K562 (cell line): ENCODE measurements at regions not wholly inside any gene's neighbourhood (a gene's known extent, or its start where the extent isn't known, plus 50 kb on each side); places are given as distances from the start of the nearest gene placed in this dataset.
A peak's percentile ranks its signal among the peaks of the same experiment; 100 is the strongest.

Source experiments
- ATAC-seq: fragments of 200-7000 bp; cut with Tn5 transposase; 3 replicates; pipeline ENCODE4 v1.9.1; 2020; ENCODE audit warnings: moderate library complexity
- BruUV-seq: library from RNA; stranded (reverse); fragments of 400-500 nt; replicated peaks from 2 replicates; lab custom pipeline; 2021; lab: Mats Ljungman, UMichigan
- CTCF ChIA-PET: fragments of 300-600 bp; formaldehyde crosslinking; extraction: SDS; loops from one replicate; lab custom pipeline; 2021; ENCODE audit warnings: low intra/inter-chr PET ratio; lab: Yijun Ruan, JAX
- POLR2A ChIA-PET: fragments of 300-600, 350-650 bp; sonication (Branson Sonifier 250); formaldehyde crosslinking; extraction: SDS; loops from one replicate; lab custom pipeline; 2021; ENCODE audit warnings: antibody characterized with exemption, inconsistent platforms; lab: Yijun Ruan, JAX
- DNase-seq, 4 experiments: peaks; one replicate each; pipeline versions ENCODE4 v3.0.0 to v3.0.0-alpha.2; 2011 to 2018; ENCODE audit warnings: low spot score in 3 of 4, mixed read lengths in 3 of 4; ENCODE audit errors: extremely low read depth in 1 of 4
- FAIRE-seq: peaks from 2 replicates; lab custom pipeline; 2011; peaks lifted over from hg19 to GRCh38; lab: Jason Lieb, UNC
- H2AFZ ChIP-seq: 2 replicates; pipeline ENCODE4 v1.6.0; 2011; ENCODE audit warnings: low read depth, low read length, control low read depth, inconsistent platforms
- H3K27ac ChIP-seq: fragments of 200-600 bp; 3 replicates; pipeline ENCODE4 v1.8.0; 2011; ENCODE audit warnings: low read depth, mild to moderate bottlenecking, control low read depth, inconsistent platforms, low read length, moderate library complexity, mixed read lengths; ENCODE audit errors: extremely low read depth
- H3K27me3 ChIP-seq, 2 experiments: fragments of 300-600 bp in 1 of 2; 2 replicates in 1 of 2; 3 replicates in 1 of 2; pipeline versions ENCODE4 v1.6.0 to v1.8.0; 2011; ENCODE audit warnings: inconsistent platforms in 2 of 2, low read length in 2 of 2, mild to moderate bottlenecking in 1 of 2, mixed read lengths in 1 of 2, moderate library complexity in 1 of 2; ENCODE audit not compliant: control insufficient read depth in 2 of 2, insufficient read depth in 2 of 2
- H3K36me3 ChIP-seq: fragments of 300-600 bp; 3 replicates; pipeline ENCODE4 v1.8.0; 2011; ENCODE audit warnings: mild to moderate bottlenecking, low read length, inconsistent platforms; ENCODE audit not compliant: control insufficient read depth, insufficient read depth
- H3K4me1 ChIP-seq, 2 experiments: fragments of 200-600 bp in 1 of 2; replicated peaks in 1 of 2; 2 replicates in 1 of 2; 3 replicates in 1 of 2; pipeline versions ENCODE4 v1.5.1 to v1.8.0; 2011; ENCODE audit warnings: inconsistent platforms in 2 of 2, low read length in 2 of 2, mild to moderate bottlenecking in 1 of 2, mixed read lengths in 1 of 2, moderate library complexity in 1 of 2; ENCODE audit not compliant: control insufficient read depth in 2 of 2, insufficient read depth in 2 of 2
- H3K4me2 ChIP-seq: 2 replicates; pipeline ENCODE4 v1.6.1; 2011; ENCODE audit warnings: low read length, control low read depth, inconsistent platforms, mixed read lengths; ENCODE audit not compliant: insufficient read depth
- H3K4me3 ChIP-seq: fragments of 200-600 bp; sonication (generic), shearing (Covaris generic); 2 replicates; pipeline ENCODE4 v1.5.1; 2016; ENCODE audit warnings: control low read depth, inconsistent platforms
- H3K79me2 ChIP-seq: fragments of 200-600 bp; 3 replicates; pipeline ENCODE4 v1.8.0; 2011; ENCODE audit warnings: low read length, inconsistent platforms; ENCODE audit not compliant: control insufficient read depth, insufficient read depth
- H3K9ac ChIP-seq, 2 experiments: 2 replicates each; pipeline versions ENCODE4 v1.6.0 to v1.6.1; 2011; ENCODE audit warnings: low read depth in 2 of 2, low read length in 2 of 2, control low read depth in 1 of 2, inconsistent platforms in 1 of 2, mild to moderate bottlenecking in 1 of 2, mixed read lengths in 1 of 2; ENCODE audit not compliant: insufficient read depth in 1 of 2
- H3K9me1 ChIP-seq: one replicate; pipeline ENCODE4 v1.6.0; 2011; ENCODE audit warnings: inconsistent platforms, mild to moderate bottlenecking, low read length, moderate library complexity; ENCODE audit not compliant: control insufficient read depth, insufficient read depth
- H3K9me3 ChIP-seq: replicated peaks from 2 replicates; pipeline ENCODE4 v1.5.1; 2011; ENCODE audit warnings: low read depth, low read length, inconsistent platforms; ENCODE audit not compliant: control insufficient read depth, insufficient read depth
- H4K20me1 ChIP-seq: replicated peaks from 2 replicates; pipeline ENCODE4 v1.6.1; 2011; ENCODE audit warnings: low read length, inconsistent platforms, mixed read lengths; ENCODE audit not compliant: control insufficient read depth, insufficient read depth
- DEAF1 ChIP-seq: fragments of 450-650 bp; formaldehyde crosslinking; IDR thresholded peaks from 2 replicates; pipeline ENCODE4 v1.4.0; 2020; ENCODE audit warnings: mild to moderate bottlenecking, moderate library complexity
- ESRRA ChIP-seq: fragments of 450-650 bp; IDR thresholded peaks from 2 replicates; pipeline ENCODE4 v1.6.1; 2014; ENCODE audit warnings: low read depth, mild to moderate bottlenecking, moderate library complexity, borderline replicate concordance
- THRB ChIP-seq: fragments of 450-650 bp; formaldehyde crosslinking; conservative IDR thresholded peaks from 2 replicates; pipeline ENCODE4 v1.4.0; 2022; ENCODE audit warnings: mild to moderate bottlenecking, missing genetic modification characterization
- ZNF561 ChIP-seq: fragments of 450-650 bp; formaldehyde crosslinking; conservative IDR thresholded peaks from 2 replicates; pipeline ENCODE4 v1.4.0; 2020; ENCODE audit warnings: mild to moderate bottlenecking, moderate library complexity
- WGBS: fragments of 100-300 bp; shearing (Covaris generic); methylation state at CpG from one replicate; pipeline ENCODE4 v1.1.6; 2016; ENCODE audit warnings: low coverage, mixed read lengths; ENCODE audit not compliant: insufficient coverage; ENCODE audit errors: missing lambda C conversion rate; 5-methylcytosine and 5-hydroxymethylcytosine counted together
- in situ Hi-C: fragments of 300-500 bp; cut with MboI; formaldehyde crosslinking; loops from 4 replicates; pipeline ENCODE4 v1.15.0; 2018; ENCODE audit warnings: inconsistent platforms, mixed read lengths
- intact Hi-C: fragments of 100-400 bp; cut with micrococcal nuclease; formaldehyde crosslinking; loops from 2 replicates; pipeline ENCODE4 v1.14.2; 2022
- TF ChIP-seq, protein P1 (sequence below): fragments of 450-650 bp; IDR thresholded peaks from 2 replicates; pipeline ENCODE4 v1.6.1; 2016; ENCODE audit warnings: mild to moderate bottlenecking
- TF ChIP-seq, protein P2 (sequence below), 2 experiments: fragments of 450-650 bp; formaldehyde crosslinking in 1 of 2; IDR thresholded peaks; 2 replicates each; pipeline versions ENCODE4 v1.4.0 to v1.6.1; 2014 to 2020; ENCODE audit warnings: mild to moderate bottlenecking in 2 of 2, borderline replicate concordance in 1 of 2, low read depth in 1 of 2

DNA sequence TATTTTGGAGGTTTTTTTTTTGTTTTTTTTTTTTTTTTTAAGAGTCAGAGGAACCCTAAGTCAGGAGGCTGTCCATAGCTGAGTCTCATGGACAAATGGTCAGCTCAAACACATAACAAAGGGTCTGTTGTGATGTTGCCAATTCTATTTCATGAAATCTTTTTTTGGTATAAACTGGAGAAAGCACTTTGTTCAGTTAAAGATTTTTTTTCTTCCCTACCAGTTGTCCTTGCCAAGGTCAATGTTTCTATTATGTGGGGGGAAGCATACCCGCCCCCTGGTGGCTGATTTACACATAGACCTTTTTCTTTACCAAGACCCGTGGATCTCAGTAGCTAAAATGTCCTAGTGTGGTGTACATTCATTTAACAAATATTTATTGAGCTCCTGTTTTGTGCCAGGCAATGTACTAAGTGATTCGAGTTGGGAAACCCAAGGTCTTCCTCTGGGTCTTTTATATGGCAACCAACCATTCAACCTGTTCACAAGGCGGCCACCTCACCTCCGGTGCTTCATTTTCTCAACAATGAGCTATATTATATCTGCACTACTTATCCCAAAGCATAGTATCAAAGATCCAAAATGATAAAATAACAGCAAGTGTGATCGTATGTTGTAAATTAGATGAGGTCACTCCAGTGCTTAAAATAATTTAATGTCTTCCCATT lies 214.5 kb downstream of the PAH start:
- BruUV-seq: no TSS peak
- peak; percentile 63 to 71 (median 69) for DNase-seq
- no peak overlapping the region for H3K4me3 ChIP-seq
- CTCF ChIA-PET: interaction anchor here (0.6 kb wide), 1 partner anchor 871 kb away, joined by 3 read pairs; no protein-coding TSS in a partner anchor
- ATAC-seq: peak; percentile 86
- in situ Hi-C loops (no loop called here), intact Hi-C loops (loop anchor here (1.0 to 5.0 kb wide), 2 partner anchors 605 to 762 kb away; no protein-coding TSS in a partner anchor)
- 28% methylated on average over 6 of the region's 6 CpGs for WGBS
- POLR2A ChIA-PET: interaction anchor here (1.2 kb wide), 1 partner anchor 44 kb away, joined by 3 read pairs; no protein-coding TSS in a partner anchor
- no peaks in the 10 kb centered on the region for H3K79me2 ChIP-seq
- no peaks in the 10 kb centered on the region for H3K27me3 ChIP-seq
- H2AFZ ChIP-seq: no peak overlapping the region
- H3K9ac ChIP-seq: no peak overlapping the region
- peak; percentile 77 for FAIRE-seq
- no peaks in the 10 kb centered on the region for H3K9me1 ChIP-seq
- H3K27ac ChIP-seq: no peak overlapping the region
- no peaks in the 10 kb centered on the region for H3K36me3 ChIP-seq
- H3K4me1 ChIP-seq: no peaks in the 10 kb centered on the region
- H4K20me1 ChIP-seq: no peaks in the 10 kb centered on the region
- H3K9me3 ChIP-seq: no peaks in the 10 kb centered on the region
- no peak overlapping the region for H3K4me2 ChIP-seq
- TF ChIP-seq, protein P1, sequence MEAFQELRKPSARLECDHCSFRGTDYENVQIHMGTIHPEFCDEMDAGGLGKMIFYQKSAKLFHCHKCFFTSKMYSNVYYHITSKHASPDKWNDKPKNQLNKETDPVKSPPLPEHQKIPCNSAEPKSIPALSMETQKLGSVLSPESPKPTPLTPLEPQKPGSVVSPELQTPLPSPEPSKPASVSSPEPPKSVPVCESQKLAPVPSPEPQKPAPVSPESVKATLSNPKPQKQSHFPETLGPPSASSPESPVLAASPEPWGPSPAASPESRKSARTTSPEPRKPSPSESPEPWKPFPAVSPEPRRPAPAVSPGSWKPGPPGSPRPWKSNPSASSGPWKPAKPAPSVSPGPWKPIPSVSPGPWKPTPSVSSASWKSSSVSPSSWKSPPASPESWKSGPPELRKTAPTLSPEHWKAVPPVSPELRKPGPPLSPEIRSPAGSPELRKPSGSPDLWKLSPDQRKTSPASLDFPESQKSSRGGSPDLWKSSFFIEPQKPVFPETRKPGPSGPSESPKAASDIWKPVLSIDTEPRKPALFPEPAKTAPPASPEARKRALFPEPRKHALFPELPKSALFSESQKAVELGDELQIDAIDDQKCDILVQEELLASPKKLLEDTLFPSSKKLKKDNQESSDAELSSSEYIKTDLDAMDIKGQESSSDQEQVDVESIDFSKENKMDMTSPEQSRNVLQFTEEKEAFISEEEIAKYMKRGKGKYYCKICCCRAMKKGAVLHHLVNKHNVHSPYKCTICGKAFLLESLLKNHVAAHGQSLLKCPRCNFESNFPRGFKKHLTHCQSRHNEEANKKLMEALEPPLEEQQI: no peak
- TF ChIP-seq ESRRA (peak; percentile 97), THRB (CRISPR knock-in tag) (no peak), ZNF561 (CRISPR knock-in tag) (no peak), DEAF1 (peak; percentile 55)
- TF ChIP-seq, protein P2, sequence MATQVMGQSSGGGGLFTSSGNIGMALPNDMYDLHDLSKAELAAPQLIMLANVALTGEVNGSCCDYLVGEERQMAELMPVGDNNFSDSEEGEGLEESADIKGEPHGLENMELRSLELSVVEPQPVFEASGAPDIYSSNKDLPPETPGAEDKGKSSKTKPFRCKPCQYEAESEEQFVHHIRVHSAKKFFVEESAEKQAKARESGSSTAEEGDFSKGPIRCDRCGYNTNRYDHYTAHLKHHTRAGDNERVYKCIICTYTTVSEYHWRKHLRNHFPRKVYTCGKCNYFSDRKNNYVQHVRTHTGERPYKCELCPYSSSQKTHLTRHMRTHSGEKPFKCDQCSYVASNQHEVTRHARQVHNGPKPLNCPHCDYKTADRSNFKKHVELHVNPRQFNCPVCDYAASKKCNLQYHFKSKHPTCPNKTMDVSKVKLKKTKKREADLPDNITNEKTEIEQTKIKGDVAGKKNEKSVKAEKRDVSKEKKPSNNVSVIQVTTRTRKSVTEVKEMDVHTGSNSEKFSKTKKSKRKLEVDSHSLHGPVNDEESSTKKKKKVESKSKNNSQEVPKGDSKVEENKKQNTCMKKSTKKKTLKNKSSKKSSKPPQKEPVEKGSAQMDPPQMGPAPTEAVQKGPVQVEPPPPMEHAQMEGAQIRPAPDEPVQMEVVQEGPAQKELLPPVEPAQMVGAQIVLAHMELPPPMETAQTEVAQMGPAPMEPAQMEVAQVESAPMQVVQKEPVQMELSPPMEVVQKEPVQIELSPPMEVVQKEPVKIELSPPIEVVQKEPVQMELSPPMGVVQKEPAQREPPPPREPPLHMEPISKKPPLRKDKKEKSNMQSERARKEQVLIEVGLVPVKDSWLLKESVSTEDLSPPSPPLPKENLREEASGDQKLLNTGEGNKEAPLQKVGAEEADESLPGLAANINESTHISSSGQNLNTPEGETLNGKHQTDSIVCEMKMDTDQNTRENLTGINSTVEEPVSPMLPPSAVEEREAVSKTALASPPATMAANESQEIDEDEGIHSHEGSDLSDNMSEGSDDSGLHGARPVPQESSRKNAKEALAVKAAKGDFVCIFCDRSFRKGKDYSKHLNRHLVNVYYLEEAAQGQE (IDR thresholded peaks at IDR 0.05; ENCODE audit: borderline replicate concordance): peak; percentile 45; the same call in 1 of the 2 replicates
- TF ChIP-seq, protein P2 (CRISPR knock-in tag; IDR thresholded peaks at IDR 0.05; ENCODE audit: low read depth): no peak
